ENCODE measurements at regions not wholly inside any gene's neighbourhood (a gene's known extent, or its start where the extent isn't known, plus 50 kb on each side); places are given as distances from the start of the nearest gene placed in this dataset.

DNA sequence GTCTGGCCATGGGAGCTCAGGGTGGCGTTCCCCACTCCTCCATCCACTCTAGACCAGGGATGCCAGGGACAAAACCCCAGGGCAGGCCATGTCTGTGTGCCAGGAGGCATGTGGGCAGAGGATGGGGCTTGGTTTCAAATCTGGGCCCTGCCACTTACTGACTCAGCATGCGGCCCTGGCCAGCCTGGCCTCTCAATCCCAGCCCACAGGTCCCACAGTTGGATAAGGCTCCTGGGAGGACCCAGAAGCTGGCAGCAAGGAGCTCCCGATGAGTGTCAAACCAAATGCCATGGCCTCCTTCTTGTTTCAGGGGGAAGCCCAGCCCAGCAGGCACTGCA is 1290.4 kb downstream of the BRD1 start:
- TF ChIP-seq, protein P1, sequence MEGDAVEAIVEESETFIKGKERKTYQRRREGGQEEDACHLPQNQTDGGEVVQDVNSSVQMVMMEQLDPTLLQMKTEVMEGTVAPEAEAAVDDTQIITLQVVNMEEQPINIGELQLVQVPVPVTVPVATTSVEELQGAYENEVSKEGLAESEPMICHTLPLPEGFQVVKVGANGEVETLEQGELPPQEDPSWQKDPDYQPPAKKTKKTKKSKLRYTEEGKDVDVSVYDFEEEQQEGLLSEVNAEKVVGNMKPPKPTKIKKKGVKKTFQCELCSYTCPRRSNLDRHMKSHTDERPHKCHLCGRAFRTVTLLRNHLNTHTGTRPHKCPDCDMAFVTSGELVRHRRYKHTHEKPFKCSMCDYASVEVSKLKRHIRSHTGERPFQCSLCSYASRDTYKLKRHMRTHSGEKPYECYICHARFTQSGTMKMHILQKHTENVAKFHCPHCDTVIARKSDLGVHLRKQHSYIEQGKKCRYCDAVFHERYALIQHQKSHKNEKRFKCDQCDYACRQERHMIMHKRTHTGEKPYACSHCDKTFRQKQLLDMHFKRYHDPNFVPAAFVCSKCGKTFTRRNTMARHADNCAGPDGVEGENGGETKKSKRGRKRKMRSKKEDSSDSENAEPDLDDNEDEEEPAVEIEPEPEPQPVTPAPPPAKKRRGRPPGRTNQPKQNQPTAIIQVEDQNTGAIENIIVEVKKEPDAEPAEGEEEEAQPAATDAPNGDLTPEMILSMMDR (IDR thresholded peaks at IDR 0.05) = no peak
- DNase-seq (ENCODE audit: low spot score) = no peak
- no peak for ATAC-seq (ENCODE audit: low FRiP score)

DNA sequence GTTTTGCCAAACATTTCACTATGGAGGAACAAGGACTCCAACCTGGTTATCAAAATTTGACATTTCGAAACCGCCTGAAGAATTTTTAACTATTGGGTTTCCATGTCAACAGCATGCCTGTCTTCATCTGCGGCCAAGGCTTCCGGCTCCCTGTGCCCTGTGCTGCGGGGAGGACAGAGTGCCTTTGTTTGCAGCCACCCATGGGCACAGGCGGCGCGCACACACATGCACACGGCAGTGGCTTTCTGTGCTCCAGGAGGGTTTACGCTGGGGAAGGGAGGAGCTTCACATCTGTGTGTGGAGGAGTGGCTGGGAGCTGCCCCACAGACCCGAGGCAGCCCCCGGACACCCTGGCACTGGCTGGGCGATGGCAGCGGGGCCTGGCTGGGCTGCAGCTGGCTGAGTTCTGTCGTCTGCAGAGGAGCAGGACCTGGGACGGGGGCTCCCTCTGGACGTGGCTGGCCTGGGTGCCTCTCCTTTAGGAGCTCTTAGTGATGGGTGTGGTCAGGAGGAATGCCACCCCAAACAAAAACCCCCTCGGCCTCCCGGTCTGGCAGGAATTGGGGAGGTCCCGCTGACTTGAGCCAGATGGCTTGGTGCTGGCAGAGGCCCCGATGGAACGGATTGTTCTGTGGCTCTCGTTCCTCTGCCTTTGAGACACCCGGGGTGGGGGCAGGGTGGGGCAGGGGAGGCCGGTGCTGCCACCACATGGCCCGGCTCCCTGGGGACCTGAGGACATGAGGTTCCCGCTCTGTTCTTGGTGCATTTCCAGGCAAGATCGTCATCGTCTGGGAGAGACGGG is 1290.9 kb downstream of the BRD1 start:
- TF ChIP-seq, protein P1 (IDR thresholded peaks at IDR 0.05) = no peak
- DNase-seq (ENCODE audit: low spot score) (no peak), ATAC-seq (ENCODE audit: low FRiP score) (no peak)

DNA sequence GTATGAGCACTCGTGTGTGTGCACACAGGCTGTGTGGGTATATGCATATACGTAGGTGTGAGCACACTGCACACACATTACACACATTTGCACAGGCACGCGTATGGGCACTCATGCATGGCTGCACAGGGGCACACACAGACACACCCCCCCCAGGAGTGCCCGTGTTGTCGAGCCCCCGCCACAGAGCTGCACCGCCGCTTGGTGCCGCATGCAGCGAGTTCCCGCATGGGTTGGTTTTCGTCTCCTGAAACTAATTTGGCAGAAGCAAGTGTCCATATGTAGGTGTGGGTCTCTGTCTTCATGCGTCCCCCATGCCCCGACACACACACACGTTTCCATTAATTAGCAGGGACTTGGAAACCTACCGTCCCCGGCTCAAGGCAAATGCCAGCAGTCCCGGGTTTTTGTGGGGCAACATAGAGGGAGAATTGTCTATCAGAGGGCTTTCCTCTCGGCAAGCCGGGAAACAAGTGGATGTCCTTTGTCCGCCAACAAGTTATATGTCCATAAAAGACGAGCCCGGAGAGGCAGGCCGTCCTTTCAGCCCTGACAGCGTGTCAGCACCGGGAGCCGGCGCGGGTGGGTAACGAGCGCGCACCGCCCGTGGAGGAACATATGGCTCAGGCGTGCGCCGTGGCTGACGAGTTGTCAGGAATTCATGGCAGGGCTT is 1291.7 kb downstream of the BRD1 start:
- TF ChIP-seq, protein P1 (IDR thresholded peaks at IDR 0.05) = no peak
- DNase-seq (ENCODE audit: low spot score) = no peak
- ATAC-seq (ENCODE audit: low FRiP score) = no peak

DNA sequence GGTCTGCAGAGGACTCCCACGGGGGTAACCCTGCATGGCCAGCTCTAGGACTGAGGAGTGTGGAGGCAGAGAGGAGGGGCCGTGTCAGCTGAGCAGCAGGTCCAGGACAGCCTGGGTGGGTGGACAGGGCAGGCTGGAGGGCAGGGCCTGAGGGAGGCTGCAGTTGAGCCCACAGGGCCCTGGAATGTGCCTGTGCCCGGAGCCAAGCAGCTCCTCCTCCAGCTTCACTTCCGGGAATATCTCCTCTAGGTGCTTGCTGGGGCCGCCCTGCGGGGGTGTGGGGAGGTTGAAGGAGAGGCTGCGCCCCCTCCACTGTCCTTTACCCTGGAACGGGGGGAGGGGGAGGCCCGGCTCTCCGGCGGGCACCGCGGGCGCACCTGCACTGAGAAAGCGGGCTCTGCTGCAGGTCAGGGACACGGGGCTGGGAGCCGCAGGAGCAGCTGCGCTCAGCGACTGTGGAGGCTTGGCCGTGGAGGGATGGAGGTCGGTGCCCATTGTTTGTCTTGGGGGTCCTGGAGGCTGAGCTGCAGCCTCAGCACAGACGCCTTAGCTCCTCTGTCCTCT is 1293.2 kb downstream of the BRD1 start:
- TF ChIP-seq, protein P1 (IDR thresholded peaks at IDR 0.05) = no peak
- DNase-seq (ENCODE audit: low spot score) (no peak), ATAC-seq (ENCODE audit: low FRiP score) (no peak)

DNA sequence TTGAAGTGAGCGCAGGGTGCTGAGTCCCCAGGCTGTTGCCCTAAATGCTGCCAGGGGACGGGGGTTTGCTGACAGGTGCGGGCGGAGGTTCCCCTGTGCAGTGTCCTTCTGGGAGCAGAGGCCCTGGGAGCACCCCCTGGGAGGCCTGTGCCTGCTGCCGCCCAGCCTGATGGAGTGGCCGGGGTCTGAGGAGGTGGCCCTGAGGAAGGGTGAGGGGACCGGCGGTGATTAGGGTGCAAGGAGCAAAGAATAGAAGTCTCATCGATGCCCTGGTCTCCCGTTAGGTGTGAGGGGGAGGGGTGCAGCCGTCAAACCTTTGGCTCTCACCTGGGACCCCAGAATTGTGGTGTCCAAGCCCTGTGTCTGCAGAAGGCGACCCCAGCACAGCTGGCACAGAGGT is 1294.7 kb downstream of the BRD1 start:
- DNase-seq (ENCODE audit: low spot score) (no peak), ATAC-seq (ENCODE audit: low FRiP score) (no peak)
- TF ChIP-seq, protein P1 (IDR thresholded peaks at IDR 0.05) = no peak

DNA sequence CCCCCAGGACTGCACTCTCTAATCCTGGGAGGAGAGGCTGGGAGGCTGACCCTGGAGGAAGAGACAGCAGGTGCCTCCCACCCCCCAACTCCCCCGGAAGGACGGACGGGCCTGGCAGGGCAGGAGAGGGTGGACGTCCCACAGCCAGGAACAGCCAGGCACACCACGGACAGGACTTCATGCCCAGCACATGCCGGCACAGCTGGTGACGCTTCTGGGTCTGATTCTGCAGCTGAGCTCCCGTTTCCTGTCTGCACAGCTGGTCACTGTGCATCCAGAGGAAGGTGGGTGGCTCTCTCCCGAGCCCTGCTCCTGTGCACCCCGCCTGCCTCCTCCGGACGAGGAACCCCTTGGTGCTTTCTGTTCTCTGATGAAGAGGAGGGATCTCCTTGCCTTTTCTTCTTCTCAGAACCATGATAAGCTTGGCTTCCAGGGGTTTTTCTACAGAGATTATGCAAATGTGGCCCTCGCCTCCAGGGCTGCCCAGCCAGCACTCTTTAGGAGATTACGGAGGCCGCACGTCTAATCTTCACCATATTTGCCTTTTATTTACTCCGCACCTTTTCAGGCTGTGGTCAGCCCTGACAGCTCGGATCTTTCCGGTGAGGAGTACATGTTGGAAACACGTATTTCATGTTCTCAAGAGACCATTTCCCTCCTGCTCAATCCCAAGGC is 1295.8 kb downstream of the BRD1 start:
- TF ChIP-seq, protein P1 (IDR thresholded peaks at IDR 0.05) = no peak
- DNase-seq (ENCODE audit: low spot score) (no peak), ATAC-seq (ENCODE audit: low FRiP score) (no peak)

Measured in omental fat pad (tissue), 3 donors.